Nephron (organoid): ENCODE measurements at regions not wholly inside any gene's neighbourhood (a gene's known extent, or its start where the extent isn't known, plus 50 kb on each side); places are given as distances from the start of the nearest gene placed in this dataset.

ENCODE experiments used
- H3K27ac Mint-ChIP-seq, 3 experiments: 2 replicates each; pipeline ENCODE4 v1.8.0; 2020; ENCODE audit warnings: mixed read lengths in 3 of 3, mild to moderate bottlenecking in 2 of 3, moderate library complexity in 1 of 3
- H3K27me3 Mint-ChIP-seq: 2 replicates; pipeline ENCODE4 v1.8.0; 2021; ENCODE audit warnings: low read depth, mild to moderate bottlenecking, moderate library complexity, mixed read lengths
- H3K36me3 Mint-ChIP-seq: 2 replicates; pipeline ENCODE4 v1.8.0; 2020; ENCODE audit warnings: low read depth, mixed read lengths
- H3K4me1 Mint-ChIP-seq: 2 replicates; pipeline ENCODE4 v1.8.0; 2020; ENCODE audit warnings: mixed read lengths
- H3K4me3 Mint-ChIP-seq, 3 experiments: 2 replicates each; pipeline ENCODE4 v1.8.0; 2020; ENCODE audit warnings: mild to moderate bottlenecking in 3 of 3, mixed read lengths in 3 of 3, moderate library complexity in 2 of 3
- H3K9me3 Mint-ChIP-seq: 2 replicates; pipeline ENCODE4 v1.8.0; 2020; ENCODE audit warnings: mixed read lengths
- TF ChIP-seq, protein P1 (sequence below), 3 experiments: fragments of 200-600 bp; sonication (generic); IDR thresholded peaks; one replicate each; pipeline ENCODE4 v1.5.0; 2021; ENCODE audit warnings: antibody characterized with exemption in 3 of 3; ENCODE audit not compliant: unreplicated experiment in 3 of 3

DNA sequence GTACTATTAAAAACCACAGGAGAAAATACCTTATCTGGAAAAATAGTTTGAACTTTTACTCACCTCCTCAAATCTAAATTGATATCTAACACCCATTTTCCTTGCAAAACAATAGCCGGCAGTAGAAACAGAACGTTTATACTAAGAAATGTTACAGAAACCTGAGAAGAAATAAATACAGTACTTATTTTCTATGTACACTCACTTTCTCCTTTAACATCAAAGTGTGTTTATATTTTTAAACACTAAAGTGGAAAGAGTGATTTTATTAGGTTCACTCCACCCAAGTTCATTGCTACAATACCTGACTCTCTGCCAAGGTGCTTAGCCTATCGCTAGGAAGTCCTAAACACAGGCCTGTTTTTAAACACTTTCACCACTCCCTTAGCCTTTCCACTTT, 87.8 kb upstream of the TJP1 start:
- no peaks in the 10 kb centered on the region for H3K27me3 Mint-ChIP-seq
- peaks cover 4% of the 10 kb centered on the region for H3K9me3 Mint-ChIP-seq
- H3K27ac Mint-ChIP-seq, result peak overlapping the region in 1 of 3 experiments; percentile 2
- TF ChIP-seq, protein P1, sequence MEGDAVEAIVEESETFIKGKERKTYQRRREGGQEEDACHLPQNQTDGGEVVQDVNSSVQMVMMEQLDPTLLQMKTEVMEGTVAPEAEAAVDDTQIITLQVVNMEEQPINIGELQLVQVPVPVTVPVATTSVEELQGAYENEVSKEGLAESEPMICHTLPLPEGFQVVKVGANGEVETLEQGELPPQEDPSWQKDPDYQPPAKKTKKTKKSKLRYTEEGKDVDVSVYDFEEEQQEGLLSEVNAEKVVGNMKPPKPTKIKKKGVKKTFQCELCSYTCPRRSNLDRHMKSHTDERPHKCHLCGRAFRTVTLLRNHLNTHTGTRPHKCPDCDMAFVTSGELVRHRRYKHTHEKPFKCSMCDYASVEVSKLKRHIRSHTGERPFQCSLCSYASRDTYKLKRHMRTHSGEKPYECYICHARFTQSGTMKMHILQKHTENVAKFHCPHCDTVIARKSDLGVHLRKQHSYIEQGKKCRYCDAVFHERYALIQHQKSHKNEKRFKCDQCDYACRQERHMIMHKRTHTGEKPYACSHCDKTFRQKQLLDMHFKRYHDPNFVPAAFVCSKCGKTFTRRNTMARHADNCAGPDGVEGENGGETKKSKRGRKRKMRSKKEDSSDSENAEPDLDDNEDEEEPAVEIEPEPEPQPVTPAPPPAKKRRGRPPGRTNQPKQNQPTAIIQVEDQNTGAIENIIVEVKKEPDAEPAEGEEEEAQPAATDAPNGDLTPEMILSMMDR (IDR thresholded peaks at IDR 0.05; ENCODE audit: unreplicated experiment in 3 of 3), result no peak
- H3K36me3 Mint-ChIP-seq, result no peaks in the 10 kb centered on the region
- no peak overlapping the region for H3K4me3 Mint-ChIP-seq
- H3K4me1 Mint-ChIP-seq, result peaks cover 29% of the 10 kb centered on the region

DNA sequence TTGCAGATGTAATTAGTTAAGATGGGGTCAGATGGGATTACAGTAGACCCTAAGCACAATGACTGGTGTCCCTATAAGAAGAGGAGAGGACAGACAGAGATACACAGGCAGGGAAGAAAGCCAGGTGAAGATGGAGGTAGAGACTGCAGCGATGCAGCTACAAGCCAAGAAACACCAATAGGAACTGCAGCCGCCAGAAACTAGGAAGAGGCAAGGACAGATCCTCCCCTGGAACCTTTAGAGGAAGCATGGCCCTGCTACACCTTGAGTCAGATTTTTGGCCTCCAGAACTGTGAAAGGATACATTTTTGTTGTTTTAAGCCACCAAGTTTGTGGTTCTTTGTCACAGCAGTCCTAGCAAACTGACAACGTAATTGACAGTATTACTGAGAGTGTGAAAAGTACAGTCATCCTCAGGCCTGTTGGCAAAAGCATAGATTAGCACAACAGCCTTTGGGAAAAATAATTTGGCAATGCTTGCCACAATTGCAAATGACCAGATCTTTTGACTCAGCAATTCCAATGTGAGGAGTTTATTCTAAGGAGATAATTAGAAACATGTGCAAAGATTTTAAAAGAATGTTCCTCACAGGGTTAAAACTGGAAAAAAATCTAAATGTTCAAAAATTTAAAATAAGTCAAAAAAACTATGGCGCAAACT, 82.6 kb upstream of the TJP1 start:
- Mint-ChIP-seq H3K4me3 (no peak overlapping the region), H3K27ac (no peak overlapping the region), H3K27me3 (no peaks in the 10 kb centered on the region), H3K4me1 (peaks cover 2% of the 10 kb centered on the region), H3K36me3 (no peaks in the 10 kb centered on the region), H3K9me3 (no peaks in the 10 kb centered on the region)
- TF ChIP-seq, protein P1 (IDR thresholded peaks at IDR 0.05; ENCODE audit: unreplicated experiment in 3 of 3), result no peak

DNA sequence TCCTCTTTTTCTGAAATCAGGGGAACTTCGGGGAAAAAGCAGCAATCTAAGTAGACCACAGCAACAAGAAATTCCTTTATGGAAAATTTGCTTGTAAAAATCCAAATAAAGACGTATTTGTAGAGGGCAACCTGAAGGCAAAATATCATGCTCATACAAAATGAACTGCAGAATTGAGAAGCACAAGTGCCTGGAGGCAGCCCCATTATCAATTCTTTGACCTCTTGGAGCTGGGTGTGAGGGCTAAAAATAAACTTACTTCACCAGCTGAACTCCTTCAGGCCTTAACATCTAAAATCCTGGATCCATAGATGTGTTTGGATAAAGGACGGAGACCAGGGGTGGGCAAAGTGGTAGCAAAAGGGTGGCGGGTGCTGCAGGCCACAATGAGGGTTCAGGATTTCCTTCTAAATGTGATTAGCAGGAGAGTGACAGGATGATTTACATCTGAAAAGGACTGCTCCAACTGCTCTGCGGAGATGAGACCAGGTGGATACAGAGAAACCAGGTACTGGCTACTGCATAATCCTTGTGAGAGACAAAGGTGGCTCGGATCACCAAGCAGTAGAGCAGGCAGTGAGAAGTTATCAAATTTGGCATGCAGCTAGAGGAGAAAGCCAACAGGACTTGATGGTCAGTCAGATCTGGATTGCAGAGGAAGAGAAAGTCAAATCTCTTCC, 81.7 kb upstream of the TJP1 start:
- no peaks in the 10 kb centered on the region for H3K36me3 Mint-ChIP-seq
- no peak overlapping the region for H3K27ac Mint-ChIP-seq
- no peaks in the 10 kb centered on the region for H3K4me1 Mint-ChIP-seq
- TF ChIP-seq, protein P1 (IDR thresholded peaks at IDR 0.05; ENCODE audit: unreplicated experiment in 3 of 3), result no peak
- H3K27me3 Mint-ChIP-seq, result no peaks in the 10 kb centered on the region
- H3K9me3 Mint-ChIP-seq, result peaks cover 3% of the 10 kb centered on the region
- no peak overlapping the region for H3K4me3 Mint-ChIP-seq

DNA sequence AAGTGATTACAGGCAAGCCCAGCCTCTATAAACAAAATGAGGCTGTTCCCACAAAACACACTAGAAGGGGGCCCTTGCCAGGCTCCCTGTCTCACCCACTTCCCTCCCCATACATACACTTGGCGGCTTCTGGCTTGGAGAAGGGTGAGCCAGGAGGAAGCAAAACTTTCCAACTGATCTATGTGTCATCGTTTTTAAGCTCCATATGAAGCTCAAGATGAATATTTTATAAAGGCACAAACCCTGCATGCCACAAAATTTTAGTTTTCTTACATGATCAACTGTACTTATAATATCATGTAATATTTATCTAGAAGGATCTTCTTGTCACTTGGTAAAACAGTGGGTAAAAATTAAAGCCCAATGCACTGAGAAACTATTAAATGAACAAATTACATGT, 80.8 kb upstream of the TJP1 start:
- H3K36me3 Mint-ChIP-seq, result no peaks in the 10 kb centered on the region
- H3K4me1 Mint-ChIP-seq, result no peaks in the 10 kb centered on the region
- TF ChIP-seq, protein P1 (IDR thresholded peaks at IDR 0.05; ENCODE audit: unreplicated experiment in 3 of 3), result no peak
- no peak overlapping the region for H3K4me3 Mint-ChIP-seq
- H3K27ac Mint-ChIP-seq, result no peak overlapping the region
- H3K9me3 Mint-ChIP-seq, result peaks cover 6% of the 10 kb centered on the region
- H3K27me3 Mint-ChIP-seq, result no peaks in the 10 kb centered on the region

DNA sequence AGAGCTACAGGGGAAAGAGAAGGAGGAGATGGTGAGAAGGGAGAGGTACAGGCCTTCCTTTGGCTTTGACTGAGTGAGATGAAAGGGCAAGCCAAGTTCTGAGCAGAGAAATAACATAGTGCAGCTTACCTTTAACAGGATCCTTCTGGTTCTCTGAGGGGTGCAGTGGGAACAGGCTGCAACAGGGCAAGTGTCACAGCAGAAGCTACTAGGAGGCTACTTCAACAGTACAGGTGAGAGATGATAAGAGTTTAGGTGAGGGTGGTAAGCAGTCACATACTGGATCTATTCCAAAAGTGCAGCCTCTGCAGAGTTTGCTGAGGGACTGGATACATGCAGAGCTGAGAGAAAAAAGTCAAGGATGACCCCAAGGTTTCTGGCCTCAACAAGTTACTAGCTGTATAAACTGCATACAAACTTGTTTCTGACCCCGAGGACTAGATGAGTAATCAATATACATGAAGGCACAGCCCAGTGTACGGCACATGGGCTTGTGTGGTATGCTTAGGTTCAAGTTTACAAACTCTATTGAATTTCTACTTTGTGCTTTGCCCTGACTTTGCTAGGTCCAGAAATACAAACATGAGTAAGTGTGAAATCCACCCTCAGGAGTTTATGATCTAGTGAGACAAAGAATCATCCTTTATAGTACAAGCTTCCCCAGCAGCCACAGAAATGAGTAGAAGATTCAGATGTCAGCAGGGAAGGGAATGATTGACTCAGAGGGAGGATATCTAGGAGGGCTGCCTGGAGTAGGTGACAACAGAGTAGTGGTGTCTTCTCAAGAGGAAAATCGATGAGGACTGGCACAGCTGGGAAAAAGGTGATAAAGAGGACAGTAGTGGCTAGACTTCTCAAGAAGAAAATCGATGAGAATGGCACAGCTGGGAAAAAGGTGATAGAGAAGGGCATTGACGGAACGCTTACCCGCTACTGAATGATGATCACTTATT, 78.2 kb upstream of the TJP1 start:
- Mint-ChIP-seq H3K4me3 (no peak overlapping the region), H3K27ac (no peak overlapping the region), H3K9me3 (peaks cover 17% of the 10 kb centered on the region), H3K4me1 (no peaks in the 10 kb centered on the region), H3K36me3 (no peaks in the 10 kb centered on the region), H3K27me3 (no peaks in the 10 kb centered on the region)
- TF ChIP-seq, protein P1 (IDR thresholded peaks at IDR 0.05; ENCODE audit: unreplicated experiment in 3 of 3), result no peak
